HG03575 (cell line): ENCODE measurements at regions not wholly inside any gene's neighbourhood (a gene's known extent, or its start where the extent isn't known, plus 50 kb on each side); places are given as distances from the start of the nearest gene placed in this dataset.

Source experiments
- ATAC-seq: cut with Tn5 transposase; IDR thresholded peaks from one replicate; pipeline ENCODE4 v1.9.1; 2021; ENCODE audit not compliant: unreplicated experiment, insufficient number of reproducible peaks, low FRiP score; ENCODE audit errors: extremely low read depth

GRCh38 chr10:107706096-107706725 is 541.7 kb upstream of the SORCS1 start:
- no peak for ATAC-seq

GRCh38 chr10:107701943-107702342 is 537.4 kb upstream of the SORCS1 start:
- no peak for ATAC-seq

GRCh38 chr10:107692072-107692471 is 527.6 kb upstream of the SORCS1 start:
- ATAC-seq = no peak

- ATAC-seq = no peak
Observed at GRCh38 chr10:107689323-107689722, 524.8 kb upstream of the SORCS1 start.

GRCh38 chr10:107687701-107688100 is 523.2 kb upstream of the SORCS1 start:
- ATAC-seq = no peak

- no peak for ATAC-seq
Observed at GRCh38 chr10:107686095-107686494, 521.6 kb upstream of the SORCS1 start.

- no peak for ATAC-seq
Observed at GRCh38 chr10:107671960-107672359, 507.5 kb upstream of the SORCS1 start.

- ATAC-seq = no peak
Observed at GRCh38 chr10:107666214-107666613, 501.7 kb upstream of the SORCS1 start.

GRCh38 chr10:107665459-107665858 is 501.0 kb upstream of the SORCS1 start:
- no peak for ATAC-seq

- ATAC-seq = no peak
Observed at GRCh38 chr10:107657851-107658250, 493.3 kb upstream of the SORCS1 start.

GRCh38 chr10:107656932-107657331 is 492.4 kb upstream of the SORCS1 start:
- no peak for ATAC-seq

- peak; percentile 89 for ATAC-seq
Observed at GRCh38 chr10:107653832-107654287, 489.4 kb upstream of the SORCS1 start.

- no peak for ATAC-seq
Observed at GRCh38 chr10:107650939-107651338, 486.4 kb upstream of the SORCS1 start.

- ATAC-seq = no peak
Observed at GRCh38 chr10:107649249-107649648, 484.7 kb upstream of the SORCS1 start.

GRCh38 chr10:107647462-107647861 is 483.0 kb upstream of the SORCS1 start:
- ATAC-seq = no peak

- ATAC-seq = no peak
Observed at GRCh38 chr10:107631876-107632275, 467.4 kb upstream of the SORCS1 start.

- no peak for ATAC-seq
Observed at GRCh38 chr10:107626862-107627261, 462.4 kb upstream of the SORCS1 start.

- no peak for ATAC-seq
Observed at GRCh38 chr10:107623292-107623691, 458.8 kb upstream of the SORCS1 start.

GRCh38 chr10:107619139-107619538 is 454.6 kb upstream of the SORCS1 start:
- ATAC-seq = no peak

- ATAC-seq = no peak
Observed at GRCh38 chr10:107618504-107618994, 454.0 kb upstream of the SORCS1 start.
